Upper lobe of left lung (tissue), 4 donors: ENCODE measurements at regions not wholly inside any gene's neighbourhood (a gene's known extent, or its start where the extent isn't known, plus 50 kb on each side); places are given as distances from the start of the nearest gene placed in this dataset.
A peak's percentile ranks its signal among the peaks of the same experiment; 100 is the strongest.

Experiments
- EP300 ChIP-seq, 4 donors: sonication (generic); formaldehyde crosslinking; IDR thresholded peaks; one replicate each; pipeline ENCODE4 v1.5.1; 2017; ENCODE audit warnings: antibody characterized with exemption in 4 of 4, control low read depth in 2 of 4
- POLR2A ChIP-seq, 4 donors: fragments of 450-650 bp; IDR thresholded peaks; one replicate each; pipeline ENCODE4 v1.5.1; 2016 to 2017; ENCODE audit warnings: antibody characterized with exemption in 4 of 4, mild to moderate bottlenecking in 2 of 4
- POLR2AphosphoS5 ChIP-seq, 2 donors: sonication (generic); formaldehyde crosslinking; IDR thresholded peaks; one replicate each; pipeline ENCODE4 v1.5.1; 2017; ENCODE audit warnings: antibody characterized with exemption in 2 of 2
- TF ChIP-seq, protein P1 (sequence below), 6 experiments: fragments of 450-650 bp in 4 of 6; fragments of 200-600 bp in 2 of 6; sonication (generic) in 2 of 6; IDR thresholded peaks; one replicate each; pipeline ENCODE4 v1.5.1; 2016 to 2019; ENCODE audit warnings: antibody characterized with exemption in 6 of 6

DNA sequence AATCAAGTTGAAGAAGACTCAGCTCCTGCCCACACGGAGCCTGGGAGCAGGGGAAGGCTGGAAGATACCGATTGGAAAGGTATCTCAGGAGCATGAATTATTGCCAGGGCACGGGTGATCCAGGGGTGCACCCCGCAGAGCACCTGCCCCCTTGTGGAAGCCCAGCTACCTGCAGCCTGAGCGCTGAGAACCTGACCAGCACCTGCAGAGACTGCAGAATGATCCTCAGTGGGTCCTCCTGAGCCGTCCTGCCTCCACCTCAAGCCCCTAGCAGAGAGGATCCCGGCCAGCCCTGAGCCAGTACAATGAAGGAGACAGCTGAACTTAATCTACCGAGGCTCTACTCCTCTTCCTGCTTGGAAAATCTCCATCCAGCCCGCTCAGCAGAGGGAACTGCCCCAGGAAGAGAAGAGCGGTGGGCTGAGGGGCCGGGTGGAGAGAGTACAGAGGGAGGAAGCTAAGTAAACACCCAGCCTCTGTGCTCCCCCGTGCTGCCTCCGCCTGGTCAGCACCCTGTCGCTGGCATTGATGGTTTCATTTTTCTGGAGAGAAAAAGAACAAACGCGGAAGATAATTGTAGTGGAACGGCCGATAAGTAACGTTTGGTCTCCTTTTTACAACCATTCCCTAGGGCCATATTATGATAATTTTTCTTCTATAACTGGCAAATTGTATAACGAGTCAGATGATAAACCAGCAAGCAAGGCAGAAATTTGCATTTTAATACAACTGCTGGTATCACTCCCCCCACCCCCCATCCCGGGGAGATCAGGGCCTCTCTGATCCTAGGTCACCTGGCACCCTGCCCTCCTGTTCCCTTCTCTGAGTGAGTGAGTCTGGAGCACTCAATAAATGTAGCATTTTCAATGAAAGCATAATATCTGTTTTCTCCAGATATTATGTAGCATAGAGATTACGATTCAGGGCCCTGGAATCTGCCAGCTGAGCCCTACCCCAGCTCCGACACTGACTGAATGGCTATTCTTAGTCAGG, 204.5 kb upstream of the RPL38 start:
- TF ChIP-seq, protein P1, sequence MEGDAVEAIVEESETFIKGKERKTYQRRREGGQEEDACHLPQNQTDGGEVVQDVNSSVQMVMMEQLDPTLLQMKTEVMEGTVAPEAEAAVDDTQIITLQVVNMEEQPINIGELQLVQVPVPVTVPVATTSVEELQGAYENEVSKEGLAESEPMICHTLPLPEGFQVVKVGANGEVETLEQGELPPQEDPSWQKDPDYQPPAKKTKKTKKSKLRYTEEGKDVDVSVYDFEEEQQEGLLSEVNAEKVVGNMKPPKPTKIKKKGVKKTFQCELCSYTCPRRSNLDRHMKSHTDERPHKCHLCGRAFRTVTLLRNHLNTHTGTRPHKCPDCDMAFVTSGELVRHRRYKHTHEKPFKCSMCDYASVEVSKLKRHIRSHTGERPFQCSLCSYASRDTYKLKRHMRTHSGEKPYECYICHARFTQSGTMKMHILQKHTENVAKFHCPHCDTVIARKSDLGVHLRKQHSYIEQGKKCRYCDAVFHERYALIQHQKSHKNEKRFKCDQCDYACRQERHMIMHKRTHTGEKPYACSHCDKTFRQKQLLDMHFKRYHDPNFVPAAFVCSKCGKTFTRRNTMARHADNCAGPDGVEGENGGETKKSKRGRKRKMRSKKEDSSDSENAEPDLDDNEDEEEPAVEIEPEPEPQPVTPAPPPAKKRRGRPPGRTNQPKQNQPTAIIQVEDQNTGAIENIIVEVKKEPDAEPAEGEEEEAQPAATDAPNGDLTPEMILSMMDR (IDR thresholded peaks at IDR 0.05) = peak; percentile 49 to 76 (median 72)
- TF ChIP-seq POLR2A (IDR thresholded peaks at IDR 0.05) (no peak), EP300 (IDR thresholded peaks at IDR 0.05) (no peak), POLR2AphosphoS5 (IDR thresholded peaks at IDR 0.05) (no peak)
